SK-N-SH (cell line): ENCODE measurements at regions not wholly inside any gene's neighbourhood (a gene's known extent, or its start where the extent isn't known, plus 50 kb on each side); places are given as distances from the start of the nearest gene placed in this dataset.

Experiments
- CTCF ChIA-PET: fragments of 300-600, 350-600 bp; formaldehyde crosslinking; extraction: SDS; loops from one replicate; lab custom pipeline; 2021; lab: Yijun Ruan, JAX
- POLR2A ChIA-PET: fragments of 350-600 bp; sonication (Branson Sonifier 250); formaldehyde crosslinking; extraction: SDS; loops from one replicate; lab custom pipeline; 2020; ENCODE audit warnings: antibody characterized with exemption, inconsistent platforms; lab: Yijun Ruan, JAX
- DNase-seq: peaks from one replicate; pipeline ENCODE4 v3.0.0; 2012
- H2AFZ ChIP-seq: fragments of 200-600 bp; sonication (generic); 2 replicates; pipeline ENCODE4 v1.8.1; 2016; ENCODE audit warnings: antibody characterized with exemption, mild to moderate bottlenecking, low read depth
- H3F3A ChIP-seq: fragments of 200-600 bp; sonication (generic); replicated peaks from 2 replicates; pipeline ENCODE3; 2016; ENCODE audit warnings: antibody characterized with exemption, mild to moderate bottlenecking; ENCODE audit not compliant: insufficient read depth
- H3K27ac ChIP-seq, 2 experiments: fragments of 200-500 bp in 1 of 2; fragments of 200-600 bp in 1 of 2; sonication (Bioruptor generic) in 1 of 2; sonication (generic), shearing (Covaris generic) in 1 of 2; 2 replicates each; pipeline versions ENCODE4 v1.5.1 to v1.6.1; 2014 to 2016; ENCODE audit warnings: low read depth in 2 of 2, inconsistent platforms in 1 of 2, low read length in 1 of 2, mild to moderate bottlenecking in 1 of 2, mixed read lengths in 1 of 2
- H3K27me3 ChIP-seq: fragments of 200-600 bp; sonication (generic), shearing (Covaris generic); 2 replicates; pipeline ENCODE4 v1.6.1; 2016; ENCODE audit warnings: mixed run types; ENCODE audit not compliant: insufficient read depth
- H3K36me3 ChIP-seq, 2 experiments: fragments of 200-500 bp in 1 of 2; fragments of 200-600 bp in 1 of 2; sonication (Bioruptor generic) in 1 of 2; sonication (generic) in 1 of 2; replicated peaks in 1 of 2; 2 replicates each; pipeline versions ENCODE3 to v1.5.1; 2014 to 2016; ENCODE audit warnings: low read length in 1 of 2, mild to moderate bottlenecking in 1 of 2; ENCODE audit not compliant: insufficient read depth in 2 of 2, control insufficient read depth in 1 of 2
- H3K4me1 ChIP-seq, 2 experiments: fragments of 200-500 bp in 1 of 2; fragments of 200-600 bp in 1 of 2; sonication (Bioruptor generic) in 1 of 2; sonication (generic), shearing (Covaris generic) in 1 of 2; 2 replicates each; pipeline versions ENCODE4 v1.5.1 to v1.6.1; 2014 to 2016; ENCODE audit warnings: low read depth in 1 of 2, low read length in 1 of 2, mixed run types in 1 of 2; ENCODE audit not compliant: insufficient read depth in 2 of 2, control insufficient read depth in 1 of 2
- H3K4me2 ChIP-seq: fragments of 200-600 bp; sonication (generic), shearing (Covaris generic); 2 replicates; pipeline ENCODE4 v1.6.1; 2017; ENCODE audit warnings: mixed run types
- H3K4me3 ChIP-seq, 2 experiments: fragments of 200-500 bp in 1 of 2; fragments of 200-600 bp in 1 of 2; sonication (Bioruptor generic) in 1 of 2; sonication (generic), shearing (Covaris generic) in 1 of 2; 2 replicates each; pipeline versions ENCODE4 v1.5.1 to v1.8.1; 2014 to 2016; ENCODE audit warnings: low read depth in 2 of 2, inconsistent platforms in 1 of 2, low read length in 1 of 2, mild to moderate bottlenecking in 1 of 2, mixed read lengths in 1 of 2, moderate library complexity in 1 of 2
- H3K79me2 ChIP-seq: fragments of 200-600 bp; sonication (generic); 2 replicates; pipeline ENCODE4 v1.8.1; 2017; ENCODE audit warnings: mild to moderate bottlenecking; ENCODE audit not compliant: insufficient read depth
- H3K9ac ChIP-seq: fragments of 200-600 bp; sonication (generic); 2 replicates; pipeline ENCODE4 v1.6.1; 2017; ENCODE audit warnings: mixed run types
- H3K9me2 ChIP-seq: fragments of 200-600 bp; sonication (generic); 2 replicates; pipeline ENCODE4 v1.6.1; 2017; ENCODE audit warnings: mixed run types
- H3K9me3 ChIP-seq: fragments of 200-600 bp; sonication (generic); 2 replicates; pipeline ENCODE4 v1.6.1; 2017; ENCODE audit warnings: mixed run types, mild to moderate bottlenecking, moderate library complexity
- H4K20me1 ChIP-seq: fragments of 200-600 bp; sonication (generic); 2 replicates; pipeline ENCODE4 v1.6.1; 2017; ENCODE audit warnings: mild to moderate bottlenecking, mixed run types; ENCODE audit not compliant: insufficient read depth
- ELF1 ChIP-seq: IDR thresholded peaks from 2 replicates; pipeline ENCODE4 v1.4.0; 2012
- FOXM1 ChIP-seq: IDR thresholded peaks from 2 replicates; pipeline ENCODE4 v1.4.0; 2012; ENCODE audit warnings: low read depth, mild to moderate bottlenecking
- GATA2 ChIP-seq: sonication (generic); formaldehyde crosslinking; IDR thresholded peaks from 2 replicates; pipeline ENCODE4 v1.5.0; 2020; ENCODE audit warnings: mild to moderate bottlenecking, missing genetic modification reagents
- MXI1 ChIP-seq: IDR thresholded peaks from 2 replicates; pipeline ENCODE4 v1.6.1; 2012; ENCODE audit warnings: mild to moderate bottlenecking, low read depth, low read length, improper control_type of control experiment
- PBX3 ChIP-seq: IDR thresholded peaks from 2 replicates; pipeline ENCODE4; 2012
- POLR2AphosphoS5 ChIP-seq: IDR thresholded peaks from 2 replicates; pipeline ENCODE4 v1.6.1; 2012; ENCODE audit warnings: low read depth, low read length
- RFX5 ChIP-seq: IDR thresholded peaks from 2 replicates; pipeline ENCODE4 v1.6.1; 2012; ENCODE audit warnings: mild to moderate bottlenecking, improper control_type of control experiment, low read length
- SIN3A ChIP-seq: IDR thresholded peaks from 2 replicates; pipeline ENCODE4 v1.6.1; 2012; ENCODE audit warnings: low read depth, mild to moderate bottlenecking, low read length, moderate library complexity, borderline replicate concordance
- TEAD4 ChIP-seq: IDR thresholded peaks from 2 replicates; pipeline ENCODE4 v1.4.0; 2012; ENCODE audit warnings: mild to moderate bottlenecking, borderline replicate concordance; ENCODE audit not compliant: insufficient read depth
- USF1 ChIP-seq: IDR thresholded peaks from 2 replicates; pipeline ENCODE4 v1.4.0; 2012; ENCODE audit warnings: low read depth, borderline replicate concordance
- USF2 ChIP-seq: fragments of 150-350 bp; IDR thresholded peaks from 2 replicates; pipeline ENCODE4 v1.6.1; 2017; ENCODE audit warnings: antibody characterized with exemption, low read length, low read depth, borderline replicate concordance
- YY1 ChIP-seq: IDR thresholded peaks from 2 replicates; pipeline ENCODE4 v1.4.0; 2012; ENCODE audit warnings: low read depth, mild to moderate bottlenecking
- WGBS: methylation state at CpG from one replicate; pipeline ENCODE4 v1.1.6; 2017; ENCODE audit warnings: low lambda C conversion rate; 5-methylcytosine and 5-hydroxymethylcytosine counted together

- H2AFZ ChIP-seq, result no peak overlapping the region
- no peaks in the 10 kb centered on the region for H3K27me3 ChIP-seq
- H3F3A ChIP-seq, result no peaks in the 10 kb centered on the region
- TF ChIP-seq USF1 (no peak), PBX3 (no peak), USF2 (no peak), MXI1 (no peak), FOXM1 (no peak), POLR2AphosphoS5 (no peak), ELF1 (no peak), TEAD4 (no peak), YY1 (no peak)
- no peak overlapping the region for H3K27ac ChIP-seq
- no peaks in the 10 kb centered on the region for H3K79me2 ChIP-seq
- ChIA-PET POLR2A (no interaction called here), CTCF (no interaction called here)
- WGBS, result 16% methylated on average over 1 of the region's 1 CpG
- H3K4me2 ChIP-seq, result no peak overlapping the region
- H3K9me3 ChIP-seq, result no peaks in the 10 kb centered on the region
- H3K9ac ChIP-seq, result no peak overlapping the region
- no peaks in the 10 kb centered on the region for H4K20me1 ChIP-seq
- no peaks in the 10 kb centered on the region for H3K36me3 ChIP-seq
- no peaks in the 10 kb centered on the region for H3K9me2 ChIP-seq
- DNase-seq, result no peak
- H3K4me1 ChIP-seq, result no peaks in the 10 kb centered on the region; a peak in 1 of 4 replicates
- no peak overlapping the region for H3K4me3 ChIP-seq
Measured at GRCh38 chr6:145313041-145313855, 422.1 kb downstream of the EPM2A start.

GRCh38 chr6:145315982-145316600, 419.2 kb downstream of the EPM2A start:
- H3F3A ChIP-seq, result no peaks in the 10 kb centered on the region
- no peaks in the 10 kb centered on the region for H3K4me1 ChIP-seq
- no peak overlapping the region for H3K4me2 ChIP-seq
- no peaks in the 10 kb centered on the region for H3K36me3 ChIP-seq
- WGBS, result 52% methylated on average over 2 of the region's 3 CpGs
- no peak for DNase-seq
- no peaks in the 10 kb centered on the region for H3K9me3 ChIP-seq
- H4K20me1 ChIP-seq, result no peaks in the 10 kb centered on the region
- no peaks in the 10 kb centered on the region for H3K27me3 ChIP-seq
- ChIA-PET POLR2A (no interaction called here), CTCF (no interaction called here)
- TF ChIP-seq GATA2 (CRISPR knock-in tag) (no peak), SIN3A (no peak), RFX5 (no peak), USF2 (no peak)
- TF ChIP-seq, all 33 proteins: peak for 0
- Histone ChIP-seq H3K27ac (no peak overlapping the region), H3K9me2 (no peaks in the 10 kb centered on the region), H3K79me2 (no peaks in the 10 kb centered on the region), H2AFZ (no peak overlapping the region), H3K9ac (no peak overlapping the region), H3K4me3 (no peak overlapping the region)
